HEK293 (cell line): ENCODE measurements at regions not wholly inside any gene's neighbourhood (a gene's known extent, or its start where the extent isn't known, plus 50 kb on each side); places are given as distances from the start of the nearest gene placed in this dataset.

Experiments used
- CTCF ChIA-PET: fragments of 350-600 bp; formaldehyde crosslinking; extraction: SDS; loops from one replicate; lab custom pipeline; 2021; ENCODE audit warnings: antibody characterized with exemption; lab: Yijun Ruan, JAX
- POLR2A ChIA-PET: fragments of 300-600 bp; formaldehyde crosslinking; extraction: SDS; loops from one replicate; lab custom pipeline; 2020; ENCODE audit warnings: antibody characterized with exemption, inconsistent platforms; lab: Yijun Ruan, JAX
- H3K27ac ChIP-seq: fragments of 200-500 bp; sonication (Bioruptor generic); 2 replicates; pipeline ENCODE4 v1.5.1; 2014; ENCODE audit warnings: low read depth, low read length, control low read depth, inconsistent platforms; ENCODE audit errors: extremely low read depth
- H3K36me3 ChIP-seq, 2 experiments: fragments of 200-500 bp in 1 of 2; sonication (Bioruptor generic) in 1 of 2; 1 replicate in 1 of 2; 2 replicates in 1 of 2; pipeline ENCODE4 v1.5.1; 2014 to 2017; ENCODE audit warnings: inconsistent platforms in 2 of 2, low read length in 2 of 2; ENCODE audit not compliant: control insufficient read depth in 2 of 2, insufficient read depth in 1 of 2
- H3K4me1 ChIP-seq: fragments of 200-500 bp; sonication (Bioruptor generic); 2 replicates; pipeline ENCODE4 v1.5.1; 2014; ENCODE audit warnings: mild to moderate bottlenecking, low read length, inconsistent platforms; ENCODE audit not compliant: control insufficient read depth, insufficient read depth
- H3K4me3 ChIP-seq: 2 replicates; pipeline ENCODE4 v1.5.1; 2011; ENCODE audit warnings: low read depth, mild to moderate bottlenecking, control low read depth, low read length, moderate library complexity
- H3K9me3 ChIP-seq: fragments of 200-500 bp; sonication (Bioruptor generic); 2 replicates; pipeline ENCODE4 v1.5.1; 2014; ENCODE audit warnings: low read depth, low read length, inconsistent platforms; ENCODE audit not compliant: control insufficient read depth, insufficient read depth
- GLI2 ChIP-seq: fragments of 450-650 bp; formaldehyde crosslinking; IDR thresholded peaks from 2 replicates; pipeline ENCODE4; 2017; ENCODE audit warnings: missing biosample characterization, missing genetic modification characterization, low read depth, borderline replicate concordance
- HIC1 ChIP-seq: fragments of 450-650 bp; formaldehyde crosslinking; IDR thresholded peaks from 2 replicates; pipeline ENCODE4 v1.5.1; 2016; ENCODE audit warnings: missing biosample characterization, missing genetic modification characterization
- HOXC10 ChIP-seq: sonication (generic); formaldehyde crosslinking; IDR thresholded peaks from 2 replicates; pipeline ENCODE4 v1.8.1; 2023; ENCODE audit warnings: mild to moderate bottlenecking, missing genetic modification reagents
- KLF9 ChIP-seq: fragments of 450-650 bp; formaldehyde crosslinking; IDR thresholded peaks from 2 replicates; pipeline ENCODE4 v1.5.1; 2016; ENCODE audit warnings: missing biosample characterization, missing genetic modification characterization, low read depth
- REST ChIP-seq: fragments of 450-650 bp; formaldehyde crosslinking; IDR thresholded peaks from 2 replicates; pipeline ENCODE4 v1.5.1; 2016; ENCODE audit warnings: missing biosample characterization, missing genetic modification characterization
- WT1 ChIP-seq: fragments of 450-650 bp; formaldehyde crosslinking; IDR thresholded peaks from 2 replicates; pipeline ENCODE4 v1.5.1; 2016; ENCODE audit warnings: missing biosample characterization, missing genetic modification characterization
- YY1 ChIP-seq: fragments of 450-650 bp; formaldehyde crosslinking; IDR thresholded peaks from 2 replicates; pipeline ENCODE4 v1.5.1; 2018; ENCODE audit warnings: missing biosample characterization, missing genetic modification characterization
- ZBTB17 ChIP-seq: fragments of 450-650 bp; formaldehyde crosslinking; IDR thresholded peaks from 2 replicates; pipeline ENCODE4 v1.5.1; 2016; ENCODE audit warnings: missing biosample characterization, missing genetic modification characterization
- ZNF10 ChIP-seq: fragments of 450-650 bp; formaldehyde crosslinking; IDR thresholded peaks from 2 replicates; pipeline ENCODE4 v1.5.1; 2017; ENCODE audit warnings: missing biosample characterization, missing genetic modification characterization
- ZNF114 ChIP-seq: fragments of 450-650 bp; formaldehyde crosslinking; IDR thresholded peaks from 2 replicates; pipeline ENCODE4 v1.5.0; 2017; ENCODE audit warnings: missing biosample characterization, missing genetic modification characterization
- ZNF157 ChIP-seq: fragments of 450-650 bp; formaldehyde crosslinking; IDR thresholded peaks from 2 replicates; pipeline ENCODE4 v1.5.1; 2016; ENCODE audit warnings: missing biosample characterization, missing genetic modification characterization
- ZNF174 ChIP-seq: fragments of 450-650 bp; formaldehyde crosslinking; IDR thresholded peaks from 2 replicates; pipeline ENCODE4 v1.5.0; 2017; ENCODE audit warnings: missing biosample characterization, mild to moderate bottlenecking, missing genetic modification characterization
- ZNF214 ChIP-seq: fragments of 450-650 bp; formaldehyde crosslinking; IDR thresholded peaks from 2 replicates; pipeline ENCODE4 v1.5.1; 2017; ENCODE audit warnings: missing biosample characterization, mild to moderate bottlenecking, missing genetic modification characterization, borderline replicate concordance
- ZNF555 ChIP-seq: fragments of 450-650 bp; formaldehyde crosslinking; conservative IDR thresholded peaks from 2 replicates; pipeline ENCODE4 v1.5.1; 2017; ENCODE audit warnings: missing biosample characterization, mild to moderate bottlenecking, missing genetic modification characterization, inconsistent platforms
- ZNF585B ChIP-seq: fragments of 450-650 bp; formaldehyde crosslinking; IDR thresholded peaks from 2 replicates; pipeline ENCODE4 v1.5.1; 2016; ENCODE audit warnings: missing biosample characterization, missing genetic modification characterization
- ZNF621 ChIP-seq: fragments of 450-650 bp; formaldehyde crosslinking; IDR thresholded peaks from 2 replicates; pipeline ENCODE4 v1.5.1; 2017; ENCODE audit warnings: missing biosample characterization, missing genetic modification characterization
- ZNF645 ChIP-seq: fragments of 450-650 bp; formaldehyde crosslinking; IDR thresholded peaks from 2 replicates; pipeline ENCODE4; 2016; ENCODE audit warnings: missing biosample characterization, missing genetic modification characterization
- ZNF707 ChIP-seq: fragments of 450-650 bp; formaldehyde crosslinking; IDR thresholded peaks from 2 replicates; pipeline ENCODE4 v1.5.1; 2016; ENCODE audit warnings: missing biosample characterization, missing genetic modification characterization
- ZNF791 ChIP-seq: fragments of 450-650 bp; formaldehyde crosslinking; IDR thresholded peaks from 2 replicates; pipeline ENCODE4 v1.5.1; 2016; ENCODE audit warnings: missing biosample characterization, missing genetic modification characterization
- TF ChIP-seq, protein P1 (sequence below): fragments of 450-650 bp; IDR thresholded peaks from 2 replicates; pipeline ENCODE4 v1.5.1; 2018; ENCODE audit warnings: missing biosample characterization, missing genetic modification characterization
- TF ChIP-seq, protein P2 (sequence below): fragments of 450-650 bp; formaldehyde crosslinking; IDR thresholded peaks from 2 replicates; pipeline ENCODE4 v1.5.1; 2016; ENCODE audit warnings: missing biosample characterization, missing genetic modification characterization
- TF ChIP-seq, protein P3 (sequence below): fragments of 450-650 bp; formaldehyde crosslinking; IDR thresholded peaks from 2 replicates; pipeline ENCODE4 v1.5.1; 2016; ENCODE audit warnings: missing biosample characterization, missing genetic modification characterization

- TF ChIP-seq, protein P1, sequence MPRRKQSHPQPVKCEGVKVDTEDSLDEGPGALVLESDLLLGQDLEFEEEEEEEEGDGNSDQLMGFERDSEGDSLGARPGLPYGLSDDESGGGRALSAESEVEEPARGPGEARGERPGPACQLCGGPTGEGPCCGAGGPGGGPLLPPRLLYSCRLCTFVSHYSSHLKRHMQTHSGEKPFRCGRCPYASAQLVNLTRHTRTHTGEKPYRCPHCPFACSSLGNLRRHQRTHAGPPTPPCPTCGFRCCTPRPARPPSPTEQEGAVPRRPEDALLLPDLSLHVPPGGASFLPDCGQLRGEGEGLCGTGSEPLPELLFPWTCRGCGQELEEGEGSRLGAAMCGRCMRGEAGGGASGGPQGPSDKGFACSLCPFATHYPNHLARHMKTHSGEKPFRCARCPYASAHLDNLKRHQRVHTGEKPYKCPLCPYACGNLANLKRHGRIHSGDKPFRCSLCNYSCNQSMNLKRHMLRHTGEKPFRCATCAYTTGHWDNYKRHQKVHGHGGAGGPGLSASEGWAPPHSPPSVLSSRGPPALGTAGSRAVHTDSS (tag by site-specific recombination) = no peak
- no peak for TF ChIP-seq GLI2 (tag by site-specific recombination)
Observed at GRCh38 chr16:86167061-86167460, 268.1 kb downstream of the IRF8 start (continued).

DNA sequence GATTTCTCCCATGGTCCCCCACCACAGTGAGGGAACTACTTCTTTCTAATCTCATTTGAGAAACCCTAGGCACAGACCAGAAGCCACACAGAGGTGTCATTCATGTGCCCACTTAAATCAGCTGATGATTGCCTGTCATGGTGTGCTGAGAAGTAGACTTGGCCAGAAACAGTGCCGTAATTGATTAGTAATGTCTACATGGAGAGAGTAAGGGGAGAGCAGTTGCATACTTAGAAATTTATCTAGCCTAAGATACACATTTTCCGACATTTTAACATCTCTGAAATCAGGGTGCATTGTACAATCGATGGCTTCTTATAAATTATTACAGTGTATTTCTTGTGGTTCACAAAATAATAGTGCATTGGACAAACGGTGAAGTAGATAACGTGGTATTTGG, 271.8 kb downstream of the IRF8 start:
- Histone ChIP-seq H3K27ac (no peak overlapping the region), H3K4me3 (no peak overlapping the region), H3K4me1 (no peaks in the 10 kb centered on the region), H3K36me3 (no peaks in the 10 kb centered on the region), H3K9me3 (no peaks in the 10 kb centered on the region)
- ChIA-PET CTCF (no interaction called here), POLR2A (no interaction called here)
- TF ChIP-seq ZNF621 (tag by site-specific recombination) (no peak), ZBTB17 (peak; percentile 77)
- TF ChIP-seq, all 188 proteins: peak for 1

- H3K4me1 ChIP-seq = no peaks in the 10 kb centered on the region
- no peak overlapping the region for H3K27ac ChIP-seq
- no peaks in the 10 kb centered on the region for H3K36me3 ChIP-seq
- no peaks in the 10 kb centered on the region for H3K9me3 ChIP-seq
- POLR2A ChIA-PET = no interaction called here
- no peak overlapping the region for H3K4me3 ChIP-seq
- CTCF ChIA-PET = no interaction called here
- TF ChIP-seq ZNF555 (tag by site-specific recombination) (no peak), ZNF114 (tag by site-specific recombination) (no peak), ZNF157 (tag by site-specific recombination) (no peak), YY1 (tag by site-specific recombination) (no peak), ZNF791 (tag by site-specific recombination) (no peak), REST (tag by site-specific recombination) (no peak), ZNF585B (no peak), ZNF645 (no peak), ZNF174 (tag by site-specific recombination) (no peak), KLF9 (tag by site-specific recombination) (no peak)
- TF ChIP-seq, protein P2, sequence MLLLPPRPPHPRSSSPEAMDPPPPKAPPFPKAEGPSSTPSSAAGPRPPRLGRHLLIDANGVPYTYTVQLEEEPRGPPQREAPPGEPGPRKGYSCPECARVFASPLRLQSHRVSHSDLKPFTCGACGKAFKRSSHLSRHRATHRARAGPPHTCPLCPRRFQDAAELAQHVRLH (tag by site-specific recombination) = no peak
Observed at GRCh38 chr16:86171329-86171728, 272.4 kb downstream of the IRF8 start.

DNA sequence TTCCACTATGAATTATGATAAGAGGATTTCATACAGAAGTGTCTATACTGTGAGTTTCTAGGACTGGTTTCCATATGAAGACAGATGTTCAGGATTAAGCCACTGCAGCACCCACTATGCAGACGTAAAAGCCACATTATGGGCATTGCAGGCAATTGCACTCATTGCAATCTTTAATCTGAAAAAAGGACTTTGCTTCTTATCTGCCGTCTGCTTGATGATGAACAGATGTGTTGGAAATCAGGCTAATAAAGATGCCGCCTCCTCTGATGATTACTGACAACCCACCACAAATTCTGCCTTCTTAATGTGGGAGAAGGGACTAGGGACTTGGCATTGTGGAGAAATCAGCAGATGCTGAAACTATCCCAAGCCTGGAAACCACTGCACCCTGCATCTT, 276.9 kb downstream of the IRF8 start:
- CTCF ChIA-PET = interaction anchor here (0.6 kb wide), 1 partner anchor 78 kb away, joined by 4 read pairs; no protein-coding TSS in a partner anchor
- no peak overlapping the region for H3K27ac ChIP-seq
- no peaks in the 10 kb centered on the region for H3K36me3 ChIP-seq
- H3K9me3 ChIP-seq = no peaks in the 10 kb centered on the region
- POLR2A ChIA-PET = no interaction called here
- H3K4me1 ChIP-seq = no peaks in the 10 kb centered on the region
- H3K4me3 ChIP-seq = no peak overlapping the region
- no peak for TF ChIP-seq ZNF214
- TF ChIP-seq ZNF707 = no peak
- no peak for TF ChIP-seq HOXC10 (CRISPR knock-in tag)
- no peak for TF ChIP-seq ZNF10
- no peak for TF ChIP-seq HIC1 (tag by site-specific recombination)
- no peak for TF ChIP-seq WT1 (tag by site-specific recombination)
- TF ChIP-seq, protein P3, sequence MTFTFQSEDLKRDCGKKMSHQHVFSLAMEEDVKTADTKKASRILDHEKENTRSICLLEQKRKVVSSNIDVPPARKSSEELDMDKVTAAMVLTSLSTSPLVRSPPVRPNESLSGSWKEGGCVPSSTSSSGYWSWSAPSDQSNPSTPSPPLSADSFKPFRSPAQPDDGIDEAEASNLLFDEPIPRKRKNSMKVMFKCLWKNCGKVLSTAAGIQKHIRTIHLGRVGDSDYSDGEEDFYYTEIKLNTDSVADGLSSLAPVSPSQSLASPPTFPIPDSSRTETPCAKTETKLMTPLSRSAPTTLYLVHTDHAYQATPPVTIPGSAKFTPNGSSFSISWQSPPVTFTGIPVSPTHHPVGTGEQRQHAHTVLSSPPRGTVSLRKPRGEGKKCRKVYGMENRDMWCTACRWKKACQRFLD (tag by site-specific recombination) = no peak
